ENCODE measurements at regions not wholly inside any gene's neighbourhood (a gene's known extent, or its start where the extent isn't known, plus 50 kb on each side); places are given as distances from the start of the nearest gene placed in this dataset.

DNA sequence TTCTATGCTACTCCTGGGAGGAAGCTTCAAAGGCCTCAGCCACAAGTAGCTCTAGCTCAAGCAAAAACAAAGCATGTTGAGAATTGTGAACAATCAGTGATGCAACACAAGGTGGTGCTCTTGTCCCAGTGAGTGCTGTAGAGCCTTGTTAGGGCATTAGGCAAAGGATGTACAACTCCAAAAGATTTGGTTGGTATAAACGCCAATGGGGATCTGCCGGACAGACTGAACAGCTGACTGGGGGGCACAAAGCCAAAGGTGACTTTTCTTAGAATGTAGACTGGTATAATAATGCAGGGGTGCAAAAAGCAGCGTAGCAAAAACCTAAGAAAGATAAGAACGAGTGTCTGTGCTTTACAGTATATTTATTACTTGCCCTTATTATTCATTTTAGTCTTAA, 62.6 kb upstream of the ALB start (continued):
- TF ChIP-seq, protein P1, sequence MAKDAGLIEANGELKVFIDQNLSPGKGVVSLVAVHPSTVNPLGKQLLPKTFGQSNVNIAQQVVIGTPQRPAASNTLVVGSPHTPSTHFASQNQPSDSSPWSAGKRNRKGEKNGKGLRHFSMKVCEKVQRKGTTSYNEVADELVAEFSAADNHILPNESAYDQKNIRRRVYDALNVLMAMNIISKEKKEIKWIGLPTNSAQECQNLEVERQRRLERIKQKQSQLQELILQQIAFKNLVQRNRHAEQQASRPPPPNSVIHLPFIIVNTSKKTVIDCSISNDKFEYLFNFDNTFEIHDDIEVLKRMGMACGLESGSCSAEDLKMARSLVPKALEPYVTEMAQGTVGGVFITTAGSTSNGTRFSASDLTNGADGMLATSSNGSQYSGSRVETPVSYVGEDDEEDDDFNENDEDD (CRISPR knock-in tag; IDR thresholded peaks at IDR 0.05; ENCODE audit: borderline replicate concordance) = no peak
- TF ChIP-seq THYN1 (CRISPR knock-in tag; IDR thresholded peaks at IDR 0.05; ENCODE audit: borderline replicate concordance, low read depth) = no peak
- no peak for TF ChIP-seq MAFK (conservative IDR thresholded peaks at IDR 0.05 in 1 of 2, IDR thresholded peaks at IDR 0.05 in 1 of 2; ENCODE audit: low read length in 2 of 2)
- no peak for TF ChIP-seq ZC3H4 (CRISPR knock-in tag; IDR thresholded peaks at IDR 0.05; ENCODE audit: borderline replicate concordance)
- TF ChIP-seq, protein P2, sequence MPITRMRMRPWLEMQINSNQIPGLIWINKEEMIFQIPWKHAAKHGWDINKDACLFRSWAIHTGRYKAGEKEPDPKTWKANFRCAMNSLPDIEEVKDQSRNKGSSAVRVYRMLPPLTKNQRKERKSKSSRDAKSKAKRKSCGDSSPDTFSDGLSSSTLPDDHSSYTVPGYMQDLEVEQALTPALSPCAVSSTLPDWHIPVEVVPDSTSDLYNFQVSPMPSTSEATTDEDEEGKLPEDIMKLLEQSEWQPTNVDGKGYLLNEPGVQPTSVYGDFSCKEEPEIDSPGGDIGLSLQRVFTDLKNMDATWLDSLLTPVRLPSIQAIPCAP (CRISPR knock-in tag; IDR thresholded peaks at IDR 0.05; ENCODE audit: low read depth) = no peak
- 0 out of 2 replicates have a peak, but pooled peaks have one; percentile 28 for TF ChIP-seq MBD4 (IDR thresholded peaks at IDR 0.05; ENCODE audit: borderline replicate concordance, low read length)
- TF ChIP-seq RARA (CRISPR knock-in tag; IDR thresholded peaks at IDR 0.05) = peak; percentile 16; the same call in 1 of the 2 replicates
- TF ChIP-seq, protein P3, sequence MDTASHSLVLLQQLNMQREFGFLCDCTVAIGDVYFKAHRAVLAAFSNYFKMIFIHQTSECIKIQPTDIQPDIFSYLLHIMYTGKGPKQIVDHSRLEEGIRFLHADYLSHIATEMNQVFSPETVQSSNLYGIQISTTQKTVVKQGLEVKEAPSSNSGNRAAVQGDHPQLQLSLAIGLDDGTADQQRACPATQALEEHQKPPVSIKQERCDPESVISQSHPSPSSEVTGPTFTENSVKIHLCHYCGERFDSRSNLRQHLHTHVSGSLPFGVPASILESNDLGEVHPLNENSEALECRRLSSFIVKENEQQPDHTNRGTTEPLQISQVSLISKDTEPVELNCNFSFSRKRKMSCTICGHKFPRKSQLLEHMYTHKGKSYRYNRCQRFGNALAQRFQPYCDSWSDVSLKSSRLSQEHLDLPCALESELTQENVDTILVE (CRISPR knock-in tag; IDR thresholded peaks at IDR 0.05) = no peak
- TF ChIP-seq ZNF614 (CRISPR knock-in tag; IDR thresholded peaks at IDR 0.05; ENCODE audit: borderline replicate concordance) = peak; percentile 81; the same call in 1 of the 2 replicates
- no peak for TF ChIP-seq TCF12 (IDR thresholded peaks at IDR 0.05)
- TF ChIP-seq TCF12 (CRISPR knock-in tag; IDR thresholded peaks at IDR 0.05) = no peak
- peak; percentile 96 for TF ChIP-seq MIXL1 (CRISPR knock-in tag; IDR thresholded peaks at IDR 0.05)
- TF ChIP-seq ZKSCAN1 (IDR thresholded peaks at IDR 0.05; ENCODE audit: low read length) = no peak
- TF ChIP-seq ZNF644 (CRISPR knock-in tag; IDR thresholded peaks at IDR 0.05; ENCODE audit: low read depth) = 0 out of 2 replicates have a peak, but pooled peaks have one; percentile 31
- no peak for TF ChIP-seq SCMH1 (CRISPR knock-in tag; IDR thresholded peaks at IDR 0.05; ENCODE audit: borderline replicate concordance)
- no peak for TF ChIP-seq GFI1 (CRISPR knock-in tag; IDR thresholded peaks at IDR 0.05; ENCODE audit: borderline replicate concordance)
- TF ChIP-seq KLF6 (CRISPR knock-in tag; IDR thresholded peaks at IDR 0.05) = 0 out of 2 replicates have a peak, but pooled peaks have one; percentile 63
- no peak for TF ChIP-seq TRIM24 (CRISPR knock-in tag; IDR thresholded peaks at IDR 0.05)
- TF ChIP-seq, protein P4, sequence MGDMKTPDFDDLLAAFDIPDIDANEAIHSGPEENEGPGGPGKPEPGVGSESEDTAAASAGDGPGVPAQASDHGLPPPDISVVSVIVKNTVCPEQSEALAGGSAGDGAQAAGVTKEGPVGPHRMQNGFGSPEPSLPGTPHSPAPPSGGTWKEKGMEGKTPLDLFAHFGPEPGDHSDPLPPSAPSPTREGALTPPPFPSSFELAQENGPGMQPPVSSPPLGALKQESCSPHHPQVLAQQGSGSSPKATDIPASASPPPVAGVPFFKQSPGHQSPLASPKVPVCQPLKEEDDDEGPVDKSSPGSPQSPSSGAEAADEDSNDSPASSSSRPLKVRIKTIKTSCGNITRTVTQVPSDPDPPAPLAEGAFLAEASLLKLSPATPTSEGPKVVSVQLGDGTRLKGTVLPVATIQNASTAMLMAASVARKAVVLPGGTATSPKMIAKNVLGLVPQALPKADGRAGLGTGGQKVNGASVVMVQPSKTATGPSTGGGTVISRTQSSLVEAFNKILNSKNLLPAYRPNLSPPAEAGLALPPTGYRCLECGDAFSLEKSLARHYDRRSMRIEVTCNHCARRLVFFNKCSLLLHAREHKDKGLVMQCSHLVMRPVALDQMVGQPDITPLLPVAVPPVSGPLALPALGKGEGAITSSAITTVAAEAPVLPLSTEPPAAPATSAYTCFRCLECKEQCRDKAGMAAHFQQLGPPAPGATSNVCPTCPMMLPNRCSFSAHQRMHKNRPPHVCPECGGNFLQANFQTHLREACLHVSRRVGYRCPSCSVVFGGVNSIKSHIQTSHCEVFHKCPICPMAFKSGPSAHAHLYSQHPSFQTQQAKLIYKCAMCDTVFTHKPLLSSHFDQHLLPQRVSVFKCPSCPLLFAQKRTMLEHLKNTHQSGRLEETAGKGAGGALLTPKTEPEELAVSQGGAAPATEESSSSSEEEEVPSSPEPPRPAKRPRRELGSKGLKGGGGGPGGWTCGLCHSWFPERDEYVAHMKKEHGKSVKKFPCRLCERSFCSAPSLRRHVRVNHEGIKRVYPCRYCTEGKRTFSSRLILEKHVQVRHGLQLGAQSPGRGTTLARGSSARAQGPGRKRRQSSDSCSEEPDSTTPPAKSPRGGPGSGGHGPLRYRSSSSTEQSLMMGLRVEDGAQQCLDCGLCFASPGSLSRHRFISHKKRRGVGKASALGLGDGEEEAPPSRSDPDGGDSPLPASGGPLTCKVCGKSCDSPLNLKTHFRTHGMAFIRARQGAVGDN (CRISPR knock-in tag; IDR thresholded peaks at IDR 0.05) = no peak
- no peak for TF ChIP-seq BORCS8-MEF2B (CRISPR knock-in tag; IDR thresholded peaks at IDR 0.05)
- no peak for TF ChIP-seq TBP (CRISPR knock-in tag; IDR thresholded peaks at IDR 0.05)
- TF ChIP-seq, protein P5, sequence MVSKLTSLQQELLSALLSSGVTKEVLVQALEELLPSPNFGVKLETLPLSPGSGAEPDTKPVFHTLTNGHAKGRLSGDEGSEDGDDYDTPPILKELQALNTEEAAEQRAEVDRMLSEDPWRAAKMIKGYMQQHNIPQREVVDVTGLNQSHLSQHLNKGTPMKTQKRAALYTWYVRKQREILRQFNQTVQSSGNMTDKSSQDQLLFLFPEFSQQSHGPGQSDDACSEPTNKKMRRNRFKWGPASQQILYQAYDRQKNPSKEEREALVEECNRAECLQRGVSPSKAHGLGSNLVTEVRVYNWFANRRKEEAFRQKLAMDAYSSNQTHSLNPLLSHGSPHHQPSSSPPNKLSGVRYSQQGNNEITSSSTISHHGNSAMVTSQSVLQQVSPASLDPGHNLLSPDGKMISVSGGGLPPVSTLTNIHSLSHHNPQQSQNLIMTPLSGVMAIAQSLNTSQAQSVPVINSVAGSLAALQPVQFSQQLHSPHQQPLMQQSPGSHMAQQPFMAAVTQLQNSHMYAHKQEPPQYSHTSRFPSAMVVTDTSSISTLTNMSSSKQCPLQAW (CRISPR knock-in tag; IDR thresholded peaks at IDR 0.05) = 0 out of 2 replicates have a peak, but pooled peaks have one; percentile 51
- TF ChIP-seq RCOR2 (CRISPR knock-in tag; IDR thresholded peaks at IDR 0.05) = peak; percentile 24; the same call in 1 of the 2 replicates
- TF ChIP-seq MEIS1 (CRISPR knock-in tag; IDR thresholded peaks at IDR 0.05; ENCODE audit: borderline replicate concordance) = no peak
